ENCODE measurements at regions not wholly inside any gene's neighbourhood (a gene's known extent, or its start where the extent isn't known, plus 50 kb on each side); places are given as distances from the start of the nearest gene placed in this dataset.

- Mint-ChIP-seq H3K27ac (no peak overlapping the region), H3K9me3 (no peaks in the 10 kb centered on the region), H3K27me3 (no peaks in the 10 kb centered on the region), H3K36me3 (peaks cover 7% of the 10 kb centered on the region), H3K4me1 (no peaks in the 10 kb centered on the region), H3K4me3 (no peak overlapping the region)
- no peak for ATAC-seq
Observed at GRCh38 chr9:80435591-80435990, 863.8 kb downstream of the TLE4 start.

DNA sequence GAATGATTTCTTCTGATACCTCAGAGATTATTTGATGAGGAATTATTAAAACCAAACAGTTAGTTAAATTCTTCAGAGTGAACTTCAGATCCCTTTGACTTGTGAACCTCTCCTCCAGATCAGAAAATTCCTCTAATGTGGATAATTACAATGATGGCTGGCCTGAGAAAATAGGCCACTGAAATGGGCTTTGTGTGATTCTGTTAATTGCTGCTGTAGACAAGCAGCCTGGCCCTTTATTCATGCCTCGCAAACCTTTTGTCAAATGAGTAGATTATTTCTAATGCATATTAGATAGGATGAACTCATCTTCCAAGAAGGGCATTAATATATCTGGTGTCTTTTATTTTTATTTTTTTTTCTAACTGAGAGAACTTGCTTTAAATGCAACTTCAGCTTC lies 855.2 kb downstream of the TLE4 start:
- no peak for ATAC-seq
- H3K36me3 Mint-ChIP-seq = peaks cover 6% of the 10 kb centered on the region
- no peak overlapping the region for H3K4me3 Mint-ChIP-seq
- H3K27me3 Mint-ChIP-seq = no peaks in the 10 kb centered on the region
- H3K27ac Mint-ChIP-seq = no peak overlapping the region
- no peaks in the 10 kb centered on the region for H3K4me1 Mint-ChIP-seq
- no peaks in the 10 kb centered on the region for H3K9me3 Mint-ChIP-seq

DNA sequence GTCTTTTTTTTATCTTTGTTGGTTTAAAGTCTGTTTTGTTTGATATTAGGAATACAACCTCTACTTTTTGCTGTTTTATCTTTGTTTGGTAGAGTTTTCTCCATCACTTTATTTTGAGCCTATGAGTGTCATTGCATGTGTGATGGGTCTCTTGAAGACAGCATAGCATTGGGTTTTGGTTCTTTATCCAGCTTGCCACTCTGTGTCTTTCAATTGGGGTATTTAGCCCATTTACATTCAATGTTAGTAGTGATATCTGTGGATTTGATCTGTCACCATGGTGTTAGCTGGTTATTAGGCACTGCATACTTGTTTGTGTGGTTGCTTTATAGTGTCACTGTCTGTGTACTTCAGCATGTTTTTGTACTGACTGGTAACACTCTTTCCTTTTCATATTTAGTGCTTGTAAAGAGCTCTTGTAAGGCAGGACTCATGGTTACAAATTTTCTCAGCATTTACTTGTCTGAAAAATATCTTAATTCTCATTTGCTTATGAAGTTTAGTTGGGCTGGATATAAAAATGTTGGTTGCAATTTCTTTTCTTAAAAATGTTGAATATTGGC lies 845.5 kb downstream of the TLE4 start:
- peaks cover 27% of the 10 kb centered on the region for H3K9me3 Mint-ChIP-seq
- ATAC-seq = no peak
- H3K4me1 Mint-ChIP-seq = peaks cover 12% of the 10 kb centered on the region
- peaks cover 43% of the 10 kb centered on the region for H3K36me3 Mint-ChIP-seq
- H3K27me3 Mint-ChIP-seq = no peaks in the 10 kb centered on the region
- no peak overlapping the region for H3K27ac Mint-ChIP-seq
- no peak overlapping the region for H3K4me3 Mint-ChIP-seq

GRCh38 chr9:80410106-80410505 lies 838.3 kb downstream of the TLE4 start:
- H3K36me3 Mint-ChIP-seq = peaks cover 21% of the 10 kb centered on the region
- no peak overlapping the region for H3K4me3 Mint-ChIP-seq
- no peaks in the 10 kb centered on the region for H3K27me3 Mint-ChIP-seq
- H3K4me1 Mint-ChIP-seq = peaks cover 37% of the 10 kb centered on the region
- ATAC-seq = peak; percentile 75
- H3K9me3 Mint-ChIP-seq = peaks cover 15% of the 10 kb centered on the region
- H3K27ac Mint-ChIP-seq = peak overlapping the region; percentile 3

DNA sequence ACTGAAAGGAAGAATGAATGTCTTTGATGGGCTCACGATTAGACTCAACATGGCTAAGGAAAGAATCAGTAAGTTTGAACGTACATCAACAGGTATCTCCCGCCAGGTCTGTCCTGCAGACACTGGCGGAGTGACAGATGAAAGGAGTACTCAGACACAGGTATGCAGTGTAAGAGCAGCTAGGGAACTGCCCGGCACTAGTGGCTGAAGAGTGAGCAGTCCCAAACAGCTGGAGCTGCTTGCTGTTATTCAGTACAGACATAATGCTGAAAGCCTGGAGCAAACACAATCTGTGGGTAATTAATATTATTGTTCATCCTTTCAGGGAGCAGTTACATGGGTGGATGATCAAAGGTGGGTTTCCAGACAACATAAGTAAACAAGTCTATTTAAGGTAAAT lies 835.5 kb downstream of the TLE4 start:
- Mint-ChIP-seq H3K4me3 (no peak overlapping the region), H3K27me3 (no peaks in the 10 kb centered on the region), H3K27ac (no peak overlapping the region), H3K9me3 (peaks cover 15% of the 10 kb centered on the region), H3K36me3 (peaks cover 26% of the 10 kb centered on the region), H3K4me1 (peaks cover 43% of the 10 kb centered on the region)
- no peak for ATAC-seq

DNA sequence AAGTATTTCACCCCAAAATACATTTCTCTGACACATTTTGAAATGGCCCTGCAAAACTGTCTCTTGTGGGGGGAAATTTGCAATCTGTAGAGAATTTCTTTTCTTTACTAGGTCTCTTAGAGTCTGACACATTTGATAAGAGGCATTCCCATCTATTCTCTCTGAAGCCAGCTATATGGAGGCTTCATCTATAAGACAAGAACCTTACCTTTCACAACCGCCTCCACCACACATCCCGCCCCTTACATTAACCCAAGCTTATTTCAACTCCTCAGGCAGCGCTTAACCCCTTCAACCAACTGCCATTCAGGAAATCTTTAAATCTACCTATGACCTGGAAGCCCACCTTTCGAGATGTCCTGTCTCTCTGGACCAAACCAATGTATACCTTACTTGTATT lies 829.5 kb downstream of the TLE4 start:
- Mint-ChIP-seq H3K4me3 (no peak overlapping the region), H3K27ac (no peak overlapping the region), H3K4me1 (peaks cover 7% of the 10 kb centered on the region), H3K27me3 (no peaks in the 10 kb centered on the region), H3K36me3 (peaks cover 21% of the 10 kb centered on the region), H3K9me3 (peaks cover 2% of the 10 kb centered on the region)
- no peak for ATAC-seq

DNA sequence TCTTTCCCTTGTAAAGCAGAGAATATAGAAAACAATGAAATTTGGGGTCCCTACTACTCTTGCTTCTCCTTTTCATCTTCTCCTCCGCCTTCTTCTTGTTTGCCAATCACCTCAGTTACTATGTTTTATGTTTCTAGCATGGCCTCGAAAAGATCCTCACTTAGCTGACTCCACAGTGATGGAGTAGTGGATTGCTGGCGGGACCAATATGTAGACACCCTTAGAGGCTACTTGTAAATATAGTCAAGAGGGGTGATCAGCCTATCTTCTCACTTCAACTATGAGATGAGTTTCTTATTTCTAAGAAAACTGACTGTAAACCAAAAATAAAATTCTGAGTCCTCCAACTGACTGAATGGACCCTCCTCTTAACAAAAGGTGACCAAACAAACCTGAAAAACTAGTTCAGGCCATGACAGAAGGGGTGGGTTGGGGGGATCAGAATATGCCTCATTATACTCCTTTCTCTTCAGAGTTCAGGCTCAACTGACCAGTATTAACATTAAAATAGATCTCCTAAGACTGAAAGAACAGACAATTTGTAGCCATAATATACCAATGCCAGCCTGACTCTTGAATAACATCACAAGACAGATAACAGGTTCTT lies 829.0 kb downstream of the TLE4 start:
- ATAC-seq = no peak
- no peak overlapping the region for H3K4me3 Mint-ChIP-seq

DNA sequence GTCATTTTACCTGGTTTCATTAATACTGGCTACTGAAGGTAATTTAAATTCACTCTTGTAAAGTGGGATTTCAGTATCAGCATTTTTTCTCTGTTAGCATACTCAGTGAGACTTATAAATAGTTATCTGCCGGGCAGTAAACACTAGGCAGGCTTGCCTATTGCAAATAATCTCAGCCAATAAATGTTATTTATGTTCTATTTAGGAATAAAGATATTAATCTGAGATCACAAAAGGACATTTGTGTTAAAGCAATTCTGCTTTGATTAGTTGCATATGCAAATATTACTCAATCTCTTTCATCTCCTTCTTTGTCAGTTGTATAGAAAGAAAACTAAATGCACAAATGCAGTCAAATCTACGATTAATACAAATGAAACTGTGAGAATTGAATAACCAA lies 827.8 kb downstream of the TLE4 start:
- no peak overlapping the region for H3K27ac Mint-ChIP-seq
- no peak overlapping the region for H3K4me3 Mint-ChIP-seq
- peaks cover 12% of the 10 kb centered on the region for H3K36me3 Mint-ChIP-seq
- no peaks in the 10 kb centered on the region for H3K9me3 Mint-ChIP-seq
- H3K4me1 Mint-ChIP-seq = peaks cover 7% of the 10 kb centered on the region
- ATAC-seq = no peak
- no peaks in the 10 kb centered on the region for H3K27me3 Mint-ChIP-seq

More for the DNA sequence above, 829.0 kb downstream of the TLE4 start:
- H3K9me3 Mint-ChIP-seq = no peaks in the 10 kb centered on the region
- no peaks in the 10 kb centered on the region for H3K27me3 Mint-ChIP-seq
- peaks cover 16% of the 10 kb centered on the region for H3K36me3 Mint-ChIP-seq
- no peak overlapping the region for H3K27ac Mint-ChIP-seq
- H3K4me1 Mint-ChIP-seq = peaks cover 7% of the 10 kb centered on the region

GRCh38 chr9:80387828-80388227 lies 816.1 kb downstream of the TLE4 start:
- Mint-ChIP-seq H3K36me3 (peaks cover 30% of the 10 kb centered on the region), H3K27ac (no peak overlapping the region), H3K9me3 (peaks cover 13% of the 10 kb centered on the region), H3K4me1 (no peaks in the 10 kb centered on the region), H3K27me3 (no peaks in the 10 kb centered on the region), H3K4me3 (no peak overlapping the region)
- ATAC-seq = no peak

DNA sequence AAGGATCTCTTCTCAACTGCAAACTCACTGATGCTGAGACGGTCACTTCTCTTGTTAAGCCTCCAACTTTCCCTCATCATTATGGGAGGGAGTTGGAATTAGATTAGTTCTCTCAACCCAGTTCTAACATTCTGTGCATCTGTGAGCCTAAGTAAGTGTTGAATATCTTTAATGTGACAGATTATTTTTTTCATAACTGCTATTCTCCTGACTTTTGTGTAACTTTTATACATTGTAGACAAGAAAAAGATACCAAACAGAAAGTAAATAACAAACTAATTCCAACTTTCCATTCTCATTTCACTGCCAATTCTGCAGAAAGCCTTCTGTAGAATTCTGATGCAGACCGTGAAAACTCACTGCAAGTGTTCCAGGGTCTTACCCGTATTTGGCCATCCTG lies 813.5 kb downstream of the TLE4 start:
- H3K4me3 Mint-ChIP-seq = no peak overlapping the region
- H3K4me1 Mint-ChIP-seq = no peaks in the 10 kb centered on the region
- H3K27ac Mint-ChIP-seq = no peak overlapping the region
- no peak for ATAC-seq
- peaks cover 14% of the 10 kb centered on the region for H3K36me3 Mint-ChIP-seq
- H3K27me3 Mint-ChIP-seq = no peaks in the 10 kb centered on the region
- H3K9me3 Mint-ChIP-seq = peaks cover 5% of the 10 kb centered on the region

GRCh38 chr9:80383331-80383730 lies 811.6 kb downstream of the TLE4 start:
- Mint-ChIP-seq H3K4me3 (no peak overlapping the region), H3K27ac (no peak overlapping the region), H3K9me3 (peaks cover 5% of the 10 kb centered on the region), H3K27me3 (no peaks in the 10 kb centered on the region), H3K36me3 (peaks cover 13% of the 10 kb centered on the region), H3K4me1 (no peaks in the 10 kb centered on the region)
- ATAC-seq = no peak

- Mint-ChIP-seq H3K4me3 (no peak overlapping the region), H3K27me3 (no peaks in the 10 kb centered on the region), H3K9me3 (peaks cover 5% of the 10 kb centered on the region), H3K36me3 (peaks cover 13% of the 10 kb centered on the region), H3K27ac (no peak overlapping the region), H3K4me1 (no peaks in the 10 kb centered on the region)
- ATAC-seq = no peak
Observed at GRCh38 chr9:80382211-80382891, 810.6 kb downstream of the TLE4 start.

- H3K9me3 Mint-ChIP-seq = peaks cover 5% of the 10 kb centered on the region
- H3K27me3 Mint-ChIP-seq = no peaks in the 10 kb centered on the region
- H3K4me1 Mint-ChIP-seq = peaks cover 5% of the 10 kb centered on the region
- H3K4me3 Mint-ChIP-seq = no peak overlapping the region
- no peak overlapping the region for H3K27ac Mint-ChIP-seq
- peaks cover 6% of the 10 kb centered on the region for H3K36me3 Mint-ChIP-seq
- ATAC-seq = no peak
Observed at GRCh38 chr9:80380301-80380700, 808.5 kb downstream of the TLE4 start.

GRCh38 chr9:80378669-80379293 lies 807.0 kb downstream of the TLE4 start:
- H3K36me3 Mint-ChIP-seq = no peaks in the 10 kb centered on the region
- H3K4me3 Mint-ChIP-seq = no peak overlapping the region
- H3K9me3 Mint-ChIP-seq = no peaks in the 10 kb centered on the region
- H3K27me3 Mint-ChIP-seq = no peaks in the 10 kb centered on the region
- ATAC-seq = no peak
- H3K4me1 Mint-ChIP-seq = peaks cover 5% of the 10 kb centered on the region
- H3K27ac Mint-ChIP-seq = no peak overlapping the region

GRCh38 chr9:80376180-80376579 lies 804.4 kb downstream of the TLE4 start:
- Mint-ChIP-seq H3K27ac (no peak overlapping the region), H3K27me3 (no peaks in the 10 kb centered on the region), H3K4me1 (peaks cover 5% of the 10 kb centered on the region), H3K36me3 (no peaks in the 10 kb centered on the region), H3K4me3 (no peak overlapping the region), H3K9me3 (no peaks in the 10 kb centered on the region)
- peak; percentile 12 for ATAC-seq

GRCh38 chr9:80375477-80375876 lies 803.7 kb downstream of the TLE4 start:
- no peak overlapping the region for H3K4me3 Mint-ChIP-seq

More at GRCh38 chr9:80375477-80375876, 803.7 kb downstream of the TLE4 start:
- Mint-ChIP-seq H3K27me3 (no peaks in the 10 kb centered on the region), H3K27ac (no peak overlapping the region), H3K36me3 (peaks cover under 1% of the 10 kb centered on the region), H3K4me1 (peaks cover 5% of the 10 kb centered on the region), H3K9me3 (no peaks in the 10 kb centered on the region)
- ATAC-seq = no peak
